Retina (tissue), 1 donor: ENCODE measurements at regions not wholly inside any gene's neighbourhood (a gene's known extent, or its start where the extent isn't known, plus 50 kb on each side); places are given as distances from the start of the nearest gene placed in this dataset.
"Not testable (repeated sequence)": the region's sequence is repeated elsewhere in the genome, so short reads cannot be mapped to it uniquely, and the experiment has no call there.

Experiments used
- DNase-seq: peaks from one replicate; pipeline ENCODE4 v3.0.0-alpha.2; 2016

DNA sequence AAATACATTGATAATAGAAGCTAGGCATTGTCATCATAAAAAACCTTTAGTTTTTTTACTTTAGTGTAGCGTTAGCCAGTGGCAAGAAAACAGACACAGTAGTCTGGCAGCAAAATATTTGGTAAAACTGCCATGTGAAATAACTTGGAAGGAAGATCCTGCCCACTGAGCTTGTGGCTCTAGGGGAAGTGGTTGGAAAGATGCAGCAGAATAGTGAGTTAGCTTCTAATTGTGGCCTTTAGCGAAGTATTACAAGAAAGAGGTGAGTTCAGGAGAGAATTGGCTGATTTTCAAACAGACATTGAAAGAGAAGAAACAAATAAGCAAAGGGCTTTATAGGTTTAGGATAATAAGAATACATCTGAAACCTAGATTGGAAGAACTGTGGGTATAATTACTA is 1887.8 kb upstream of the CELF4 start:
- DNase-seq: no peak

DNA sequence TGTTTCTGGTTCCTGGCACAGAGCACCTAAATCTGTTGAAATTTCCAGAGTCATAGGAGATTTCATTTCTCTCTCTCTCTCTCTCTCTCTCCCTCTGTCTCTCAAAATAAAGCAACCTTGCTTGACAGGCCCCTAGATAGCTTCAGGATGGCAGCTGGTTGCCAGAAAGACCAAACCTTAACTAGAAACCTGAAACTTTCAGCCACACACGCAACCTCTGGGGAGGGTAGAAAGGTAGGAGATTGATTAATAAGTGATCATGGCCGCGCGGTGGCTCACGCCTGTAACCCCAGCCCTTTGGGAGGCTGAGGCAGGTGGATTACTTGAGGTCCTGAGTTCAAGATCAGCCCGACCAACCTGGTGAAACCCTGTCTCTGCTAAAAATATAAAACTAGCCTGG is 1885.4 kb upstream of the CELF4 start:
- no peak for DNase-seq

DNA sequence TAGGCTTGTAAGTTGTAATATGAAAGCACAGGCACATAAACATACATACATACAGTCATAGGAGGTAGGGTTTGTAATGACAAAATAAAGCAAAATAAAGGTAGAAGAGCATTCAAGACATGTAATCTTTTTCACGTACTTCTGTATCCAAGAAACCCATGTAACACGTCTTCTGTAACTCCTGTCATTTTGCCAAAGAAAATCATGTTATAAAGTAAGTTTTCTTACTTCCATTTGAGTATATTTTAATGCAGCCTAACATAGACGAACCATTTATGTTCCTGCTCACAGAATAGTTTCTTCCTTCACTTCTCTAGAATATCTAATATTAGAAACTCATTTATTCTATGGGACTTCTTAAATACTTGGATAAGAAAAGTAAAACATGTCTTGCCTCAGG is 1884.0 kb upstream of the CELF4 start:
- DNase-seq: no peak

DNA sequence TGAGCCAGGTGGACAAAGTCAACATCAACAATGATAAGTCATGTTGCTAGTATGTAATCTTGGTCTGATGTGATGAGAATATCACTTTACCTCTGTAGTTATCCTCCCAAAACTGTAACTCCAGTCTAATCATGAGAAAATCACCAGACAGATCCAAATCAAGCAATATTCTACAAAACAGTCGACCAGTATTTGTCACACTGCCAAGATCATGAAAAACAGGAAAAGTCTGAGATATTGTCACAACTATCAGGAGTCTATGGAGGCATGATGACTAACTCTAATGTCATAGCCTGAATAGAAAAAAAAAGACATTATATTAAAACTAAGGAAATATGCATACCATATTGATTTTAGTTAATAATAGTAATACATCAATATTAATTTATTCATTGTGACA is 1883.3 kb upstream of the CELF4 start:
- DNase-seq: no peak

DNA sequence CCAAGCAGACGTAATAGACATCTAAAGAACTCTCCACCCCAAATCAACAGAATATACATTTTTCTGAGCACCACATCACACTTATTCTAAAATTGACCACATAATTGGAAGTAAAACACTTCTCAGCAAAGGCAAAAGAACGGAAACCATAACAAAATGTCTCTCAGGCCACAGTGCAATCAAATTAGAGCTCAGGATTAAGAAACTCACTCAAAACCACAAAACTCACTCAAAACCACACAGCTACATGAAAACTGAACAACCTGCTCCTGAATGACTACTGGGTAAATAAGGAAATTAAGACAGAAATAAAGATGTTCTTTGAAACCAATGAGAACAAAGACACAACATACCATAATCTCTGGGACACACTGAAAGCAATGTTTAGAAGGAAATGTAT is 1879.4 kb upstream of the CELF4 start:
- DNase-seq: not testable (repeated sequence)

DNA sequence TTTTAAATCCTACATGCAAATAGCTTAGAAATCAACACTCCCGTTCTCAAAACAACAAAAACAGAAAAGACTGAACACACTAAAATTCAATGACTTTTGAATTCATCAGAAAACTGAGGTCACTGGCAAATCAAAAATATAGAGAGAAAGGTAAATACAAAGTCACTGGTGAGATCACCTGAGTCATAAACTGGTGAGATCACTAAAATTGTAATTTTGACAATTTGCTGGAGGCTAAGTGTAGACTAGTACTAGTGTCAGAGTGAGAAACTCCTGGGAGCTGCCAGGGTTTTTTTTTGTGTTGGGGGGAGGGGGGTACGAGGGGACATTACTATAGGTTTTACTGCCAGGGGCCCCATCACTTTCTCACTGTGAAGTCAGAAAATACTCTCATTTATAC is 1876.0 kb upstream of the CELF4 start:
- DNase-seq: no peak

DNA sequence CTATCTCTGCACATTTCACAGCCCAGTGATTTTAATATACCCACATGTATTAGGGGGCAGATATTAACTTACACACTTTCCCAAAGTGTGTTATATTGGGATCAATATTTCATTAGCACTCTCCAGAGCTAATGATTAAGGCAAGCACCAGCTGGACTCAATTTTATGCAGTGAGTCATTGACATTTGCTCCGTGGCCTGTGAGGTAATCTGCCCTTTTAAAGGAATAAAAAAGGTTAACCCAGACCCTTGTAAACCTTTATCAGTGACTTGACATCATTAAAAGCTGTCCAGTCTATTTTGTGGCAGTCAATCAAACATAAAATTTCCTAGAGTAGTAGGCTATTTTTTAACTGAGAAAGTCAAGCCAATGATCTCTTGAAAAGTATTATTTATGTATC is 1870.4 kb upstream of the CELF4 start:
- no peak for DNase-seq

DNA sequence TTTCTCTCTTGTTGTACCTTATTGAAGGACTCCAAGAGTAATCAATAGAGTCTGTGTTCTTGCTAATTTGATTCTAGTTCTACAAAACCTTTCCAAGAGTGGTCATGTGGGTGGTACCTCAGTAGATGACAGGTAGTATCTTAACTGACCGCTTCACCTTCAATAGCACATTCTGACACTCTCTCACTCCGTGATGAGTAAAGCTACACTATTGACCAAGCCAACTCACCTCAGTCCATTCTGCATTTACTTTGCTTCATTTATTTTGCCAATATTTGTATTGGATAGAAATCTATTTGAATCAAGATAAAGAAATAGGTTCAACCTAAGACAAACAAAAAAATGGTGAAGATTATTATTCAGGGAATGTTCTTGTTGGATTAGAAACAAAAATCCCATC is 1869.6 kb upstream of the CELF4 start:
- DNase-seq: no peak

DNA sequence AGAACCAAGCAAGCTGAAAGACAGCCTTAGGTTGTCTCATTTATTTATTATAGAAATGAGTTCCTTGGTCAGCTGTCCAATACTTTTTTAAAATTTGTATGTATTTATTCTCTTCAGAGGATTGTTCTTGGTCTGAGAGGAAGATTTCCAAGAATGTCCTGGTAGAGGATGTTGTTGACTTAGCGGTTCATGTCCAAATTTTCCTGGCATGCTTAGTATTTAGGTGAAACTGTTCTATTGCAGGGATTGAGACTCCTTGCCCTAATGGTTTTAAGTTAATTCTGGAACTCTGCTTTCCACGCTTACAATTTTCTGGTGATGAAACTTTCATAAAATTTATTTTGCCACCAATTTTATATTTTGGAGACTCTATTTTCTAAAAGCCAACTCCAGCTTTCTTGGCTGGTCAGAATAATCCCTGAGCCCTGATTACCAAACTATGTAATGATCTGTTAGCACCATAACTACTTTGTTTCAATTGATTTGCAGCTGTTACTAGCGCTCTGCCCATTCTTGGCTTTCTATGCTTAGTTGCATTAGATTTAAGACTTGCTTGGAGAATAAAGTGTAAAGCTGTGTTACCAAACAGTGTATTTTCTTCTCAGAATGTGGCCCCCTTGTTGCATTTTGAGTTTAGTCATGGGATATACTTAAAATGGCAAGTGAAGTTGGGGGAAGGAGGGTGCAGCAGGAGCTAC is 1868.8 kb upstream of the CELF4 start:
- no peak for DNase-seq

DNA sequence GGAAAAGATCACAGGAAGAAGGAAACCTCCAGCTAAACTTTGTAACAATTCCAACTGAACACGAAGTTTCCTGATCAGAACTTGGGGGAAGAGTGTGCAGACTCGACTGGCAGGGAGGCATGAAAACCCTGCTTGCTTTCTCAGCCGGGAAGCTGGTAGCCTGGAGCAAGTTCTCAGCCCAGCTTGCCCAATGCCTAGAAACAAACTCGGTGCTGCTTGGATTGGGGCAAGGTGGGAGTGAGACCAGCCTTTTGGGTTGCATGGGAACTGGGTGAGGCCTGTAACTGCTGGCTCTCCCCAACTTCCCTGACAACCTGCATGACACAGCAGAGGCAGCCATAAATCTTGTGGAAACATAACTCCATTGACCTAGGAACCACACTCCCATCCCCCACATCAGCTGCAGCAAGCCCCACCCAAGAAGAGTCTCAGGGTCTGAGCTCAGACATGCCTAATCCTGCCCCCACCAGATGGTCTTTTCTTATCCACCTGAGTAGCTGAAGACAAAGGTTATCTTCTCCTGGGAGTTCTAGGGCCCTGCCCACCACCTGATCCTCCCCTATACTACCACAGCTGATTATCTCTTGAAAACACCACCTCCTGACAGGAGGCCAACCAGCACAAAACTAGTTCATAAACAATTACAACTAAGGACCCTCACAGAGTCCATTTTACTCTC is 1859.7 kb upstream of the CELF4 start:
- no peak for DNase-seq

DNA sequence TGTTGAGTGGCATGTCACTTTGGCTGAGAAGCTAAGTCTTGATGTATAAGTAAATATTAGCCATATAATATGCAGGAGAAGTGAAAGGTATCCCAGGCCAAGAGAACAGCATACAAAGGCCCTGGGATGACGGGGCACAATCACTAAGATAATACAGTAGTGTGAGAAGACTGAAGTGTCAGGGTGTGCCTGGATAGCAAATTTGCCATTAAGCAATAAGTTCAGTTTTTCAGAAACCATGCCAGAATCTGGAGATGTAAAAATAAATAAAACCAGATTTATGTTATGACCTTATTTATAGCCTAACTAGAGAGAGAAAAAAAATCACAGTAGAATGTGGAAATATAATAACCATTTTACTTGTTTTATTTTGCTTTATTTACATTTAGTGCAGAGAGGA is 1858.7 kb upstream of the CELF4 start:
- DNase-seq: no peak

DNA sequence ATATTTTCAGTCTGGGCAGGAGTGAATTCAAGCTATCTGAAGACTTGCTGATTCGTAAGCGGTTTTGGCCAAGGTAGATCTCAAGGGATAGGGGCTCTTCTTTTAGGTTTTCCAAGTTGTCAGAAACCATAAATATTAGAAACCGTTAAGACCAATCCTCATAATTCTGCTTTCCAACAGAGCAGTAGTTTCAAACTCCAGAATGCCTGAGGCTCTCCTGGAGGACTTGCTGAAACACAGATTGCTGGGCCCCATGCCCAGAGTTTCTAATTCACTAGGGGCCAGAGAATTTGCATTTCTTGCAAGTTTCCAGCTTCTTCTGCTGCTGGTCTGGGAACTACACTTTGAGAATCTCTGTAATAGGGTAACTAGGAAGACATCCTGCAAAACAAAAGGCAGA is 1855.7 kb upstream of the CELF4 start:
- no peak for DNase-seq

DNA sequence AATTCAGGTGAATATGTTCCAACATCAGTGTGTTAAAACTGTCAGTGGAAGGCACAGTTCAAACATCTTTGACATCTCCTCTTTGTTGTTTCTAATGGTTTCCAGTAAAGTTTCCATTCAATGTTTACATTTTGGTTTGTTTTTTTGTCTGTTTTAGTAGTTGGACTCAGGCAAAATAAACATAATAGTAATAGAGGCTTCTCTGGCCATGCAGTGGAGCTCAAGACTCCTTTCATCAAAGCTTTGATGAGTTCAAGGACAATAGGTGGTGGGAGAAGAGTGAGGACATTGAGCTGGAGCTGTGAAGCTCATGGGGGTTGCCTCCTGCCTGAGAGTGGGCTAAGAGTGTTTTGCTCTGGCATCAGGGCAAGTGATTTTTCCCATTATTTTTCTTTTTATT is 1853.7 kb upstream of the CELF4 start:
- no peak for DNase-seq

DNA sequence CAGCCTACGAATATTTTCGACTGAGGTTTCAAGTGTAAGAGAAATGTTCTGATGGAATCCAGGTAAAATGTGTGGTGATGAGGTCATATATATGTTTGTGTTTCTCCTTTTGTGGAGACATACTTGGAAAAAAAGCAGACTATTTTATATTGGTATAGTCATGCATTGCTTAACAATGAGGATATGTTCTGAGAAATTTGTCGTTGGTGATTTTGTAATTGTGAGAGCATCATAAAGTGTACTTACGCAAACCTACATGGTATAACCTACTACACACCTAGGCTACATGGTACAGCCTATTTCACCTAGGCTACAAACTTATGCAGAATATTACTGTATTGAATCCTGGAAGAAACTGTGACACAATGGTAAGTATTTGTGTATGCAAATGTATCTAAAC is 1849.9 kb upstream of the CELF4 start:
- DNase-seq: no peak

DNA sequence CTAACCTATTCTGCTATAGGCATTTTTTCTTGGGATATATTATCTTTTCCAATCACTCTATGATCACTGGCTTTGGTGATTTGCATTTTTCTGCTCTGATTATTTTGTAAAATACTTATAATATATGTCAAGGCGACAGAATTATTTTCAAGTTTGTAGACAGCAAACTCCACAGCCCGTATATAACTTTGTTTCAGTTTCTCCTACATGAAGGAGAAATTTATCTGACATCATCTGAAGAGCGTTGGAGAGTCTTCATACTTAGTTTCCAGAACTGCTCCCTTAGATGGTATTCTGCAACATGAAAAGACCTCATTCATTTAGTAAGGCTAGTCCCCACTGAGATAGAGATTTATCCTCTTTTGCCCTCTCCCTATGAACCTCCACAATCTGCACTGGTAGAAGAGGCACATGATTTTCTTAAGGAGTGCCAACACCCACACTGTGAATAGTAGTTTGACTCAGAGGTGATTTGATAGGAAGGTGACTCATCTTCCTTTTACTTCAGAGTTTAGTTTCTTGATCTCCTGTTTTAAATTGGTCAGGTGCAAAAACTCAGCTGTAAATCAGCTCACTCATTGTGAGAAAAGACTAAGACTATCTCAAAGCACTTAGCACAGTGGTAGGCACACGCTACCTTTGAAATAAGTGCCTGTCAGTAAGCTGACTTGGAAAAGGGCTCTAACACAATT is 1848.6 kb upstream of the CELF4 start:
- no peak for DNase-seq

DNA sequence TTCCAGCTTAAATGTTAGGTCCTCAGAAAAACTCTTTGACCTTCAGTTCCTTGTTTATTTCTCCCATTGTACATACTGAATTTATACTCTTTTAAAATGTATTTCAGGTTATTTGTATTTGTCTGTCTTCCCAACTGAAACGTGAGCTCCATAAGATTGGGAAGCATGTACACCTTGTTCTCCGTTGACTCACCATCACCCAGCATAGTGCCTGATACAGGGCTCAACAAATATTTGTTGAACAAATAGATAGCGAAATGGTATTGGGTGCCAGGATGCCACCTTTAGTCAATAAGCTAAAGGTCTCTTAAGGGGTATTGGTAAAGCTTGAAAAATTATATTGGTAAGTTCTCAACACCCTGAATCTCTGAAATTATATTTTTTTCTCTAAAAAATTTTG is 1841.3 kb upstream of the CELF4 start:
- DNase-seq: no peak

DNA sequence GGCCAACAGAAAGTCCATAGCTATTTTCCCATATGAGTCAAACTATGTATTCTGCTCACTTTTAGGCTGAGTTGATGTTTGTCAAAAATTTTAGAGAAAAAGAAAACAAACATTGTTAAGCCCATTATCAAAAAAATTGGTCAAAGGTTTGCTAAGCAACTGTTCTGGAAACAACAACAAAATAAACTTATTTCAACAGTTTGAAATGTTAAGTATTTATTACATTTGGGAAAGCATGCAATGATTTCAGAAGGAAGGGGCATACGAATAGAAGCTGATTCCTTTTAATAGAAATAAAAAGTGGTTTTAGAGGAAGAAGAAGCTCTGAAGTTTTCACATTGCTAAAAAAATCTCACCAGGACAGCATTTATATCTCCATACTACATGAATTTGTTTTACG is 1837.5 kb upstream of the CELF4 start:
- DNase-seq: no peak

DNA sequence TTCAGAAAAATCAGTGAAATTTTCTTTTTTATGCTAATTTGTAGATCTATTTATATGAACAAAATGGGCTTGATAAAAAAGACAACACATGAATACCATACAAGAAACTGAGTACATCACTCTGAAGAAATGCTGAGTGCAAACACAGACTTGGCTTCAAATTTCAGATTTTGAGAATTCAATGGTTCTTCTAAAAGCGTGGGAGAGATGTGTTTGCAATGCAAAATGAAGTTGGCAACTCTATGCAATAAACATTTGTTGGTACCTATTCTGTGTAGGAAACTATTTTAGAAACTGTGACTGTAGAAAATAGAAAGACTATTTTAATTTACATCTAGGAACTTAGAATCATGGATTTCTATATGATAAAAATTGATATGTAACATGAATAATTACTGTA is 1834.1 kb upstream of the CELF4 start:
- DNase-seq: no peak

DNA sequence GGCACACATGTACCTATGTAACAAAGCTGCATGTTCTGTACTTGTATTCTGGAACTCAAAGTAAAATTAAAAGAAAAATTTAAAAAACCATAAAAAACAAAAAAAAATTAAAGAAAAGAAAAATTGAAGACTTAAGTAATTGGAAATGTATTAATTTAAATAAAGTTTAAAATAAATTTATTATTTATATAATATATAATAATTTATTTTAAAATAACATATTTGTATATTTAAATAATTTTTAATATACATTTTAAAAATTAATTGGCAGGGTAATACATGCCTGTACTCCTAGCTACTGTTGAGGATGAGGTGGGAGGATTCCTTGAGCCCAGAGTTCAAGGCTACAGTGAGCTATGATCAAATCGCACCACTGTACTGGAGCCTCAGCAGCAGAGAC is 1830.6 kb upstream of the CELF4 start:
- DNase-seq: no peak

DNA sequence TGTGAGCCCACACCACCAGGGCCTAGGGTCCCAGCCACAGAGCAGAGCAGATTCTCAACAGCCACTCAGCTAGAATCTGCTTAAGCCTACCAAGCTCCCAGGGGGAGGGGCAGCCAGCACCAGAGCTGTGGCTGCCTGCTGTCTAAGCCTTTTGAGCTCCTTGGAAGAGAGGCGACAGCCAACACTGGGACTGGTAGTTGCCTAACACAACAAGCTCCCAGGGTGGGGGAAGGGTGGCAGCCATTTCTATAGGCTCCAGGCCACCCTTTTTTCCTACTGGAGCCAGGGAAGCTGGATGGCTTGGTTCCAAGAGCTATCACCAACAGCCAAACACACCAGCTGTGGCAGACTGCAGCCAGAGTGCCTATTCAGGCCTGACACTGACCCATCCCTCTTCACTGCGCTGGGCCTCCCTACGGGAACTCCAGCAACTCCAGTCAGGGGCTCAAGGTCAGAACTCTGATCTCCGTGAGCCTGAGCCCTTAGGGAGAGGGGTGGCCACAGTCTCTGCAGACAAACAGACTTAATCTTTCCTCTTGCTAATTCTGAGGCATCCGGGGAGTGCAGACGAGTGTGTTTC is 1824.3 kb upstream of the CELF4 start:
- no peak for DNase-seq

DNA sequence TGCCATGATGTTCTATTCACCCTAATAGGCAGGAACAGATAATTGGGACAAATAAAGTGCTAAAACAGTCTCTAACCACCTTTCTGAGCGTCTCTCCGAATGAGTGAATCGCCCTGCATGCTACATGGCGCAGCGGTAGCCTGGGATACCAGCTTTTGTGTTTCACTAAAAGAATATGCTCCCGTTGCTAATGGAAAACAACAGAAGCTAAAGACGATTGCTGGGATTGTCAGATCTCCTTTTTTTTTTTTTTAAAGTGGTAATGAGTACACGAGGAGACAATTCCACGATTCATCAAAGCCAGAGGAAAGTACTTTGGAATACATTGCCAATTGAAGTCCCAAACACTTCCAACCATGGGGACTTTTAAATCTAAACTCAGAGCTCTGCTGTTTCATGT is 1815.3 kb upstream of the CELF4 start:
- peak; percentile 69 for DNase-seq

DNA sequence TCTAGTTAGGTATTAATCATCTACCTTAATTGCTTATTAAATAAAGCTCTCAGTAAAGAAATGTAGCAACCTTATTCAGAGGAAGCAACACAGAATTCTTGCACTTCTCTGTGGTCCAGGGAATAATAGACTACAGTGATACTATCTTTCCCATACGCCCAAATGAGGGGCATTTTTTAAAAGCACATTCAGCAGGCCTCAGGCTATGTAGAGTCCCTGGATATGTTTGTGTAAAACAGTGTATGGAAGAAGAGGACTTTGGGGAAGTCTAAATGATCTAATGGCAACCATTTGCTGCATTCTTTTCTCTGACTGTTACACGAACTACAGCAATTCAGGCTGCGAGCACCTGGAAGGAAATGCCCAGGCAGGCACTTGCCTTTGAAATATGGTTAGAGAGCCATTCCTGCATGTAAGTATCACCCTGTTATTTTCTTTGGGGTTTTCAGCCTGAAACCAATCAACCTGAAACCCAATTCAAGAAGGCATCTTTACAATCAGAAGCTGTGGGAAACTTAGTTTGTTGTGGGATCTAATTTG is 1814.7 kb upstream of the CELF4 start:
- DNase-seq: no peak

DNA sequence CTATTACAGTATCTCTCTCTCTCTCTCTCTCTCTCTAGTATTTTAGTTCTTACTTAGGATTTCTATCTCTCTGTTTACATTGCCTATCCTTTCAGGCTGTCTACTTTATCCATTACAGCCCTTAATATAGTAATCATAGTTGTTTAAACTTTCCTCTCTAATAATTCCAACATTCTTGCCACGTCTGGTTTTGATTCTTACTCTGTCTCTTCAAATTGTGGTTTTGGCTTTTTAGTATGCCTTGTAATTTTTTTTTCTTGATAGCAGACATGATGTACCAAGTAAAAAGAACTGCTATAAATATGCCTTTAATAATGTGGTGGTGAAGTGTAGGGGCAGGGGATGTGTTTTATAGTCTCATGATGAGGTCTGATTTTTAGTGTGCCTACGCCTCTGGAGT is 1809.5 kb upstream of the CELF4 start:
- no peak for DNase-seq

DNA sequence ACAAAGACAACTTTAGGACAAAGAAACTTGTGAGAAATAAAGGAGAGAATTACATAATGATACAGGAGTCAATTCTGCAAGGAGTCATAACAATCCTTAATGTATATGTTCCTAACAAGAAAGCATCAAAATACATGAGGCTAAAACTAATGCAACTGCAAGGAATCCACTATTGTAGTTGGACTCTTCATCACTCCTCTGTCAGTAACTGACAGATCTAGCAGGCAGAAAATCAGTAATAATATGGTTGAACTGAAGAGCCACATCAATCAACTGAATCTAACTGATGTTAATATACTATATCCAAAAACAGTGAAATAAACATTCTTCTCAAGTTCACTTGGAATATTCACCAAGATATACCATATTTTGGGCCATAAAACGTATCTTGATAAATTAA is 1806.4 kb upstream of the CELF4 start:
- no peak for DNase-seq
